ENCODE measurements at regions not wholly inside any gene's neighbourhood (a gene's known extent, or its start where the extent isn't known, plus 50 kb on each side); places are given as distances from the start of the nearest gene placed in this dataset.
A peak's percentile ranks its signal among the peaks of the same experiment; 100 is the strongest.

GRCh38 chrX:15953801-15954200, 99.2 kb upstream of the AP1S2 start:
- H3K27ac ChIP-seq (ENCODE audit: low read depth, low read length): no peak overlapping the region
- TF ChIP-seq CTCF (IDR thresholded peaks at IDR 0.05; ENCODE audit: low read depth, low read length): no peak
- POLR2A ChIA-PET: no interaction called here
- no peak overlapping the region for H3K4me3 ChIP-seq (ENCODE audit: low read depth, low read length)
- DNase-seq (ENCODE audit: low read depth, low spot score): no peak
- CTCF ChIA-PET: no interaction called here
- no peaks in the 10 kb centered on the region for H3K27me3 ChIP-seq (ENCODE audit: control insufficient read depth, insufficient read depth, low read length)
- H3K9me3 ChIP-seq (ENCODE audit: control insufficient read depth, insufficient read depth, low read length): no peaks in the 10 kb centered on the region

- no peak overlapping the region for H3K4me3 ChIP-seq (ENCODE audit: low read depth, low read length)
- no peak overlapping the region for H3K27ac ChIP-seq (ENCODE audit: low read depth, low read length)
- no peak for TF ChIP-seq CTCF (IDR thresholded peaks at IDR 0.05; ENCODE audit: low read depth, low read length)
- no peak for DNase-seq (ENCODE audit: low read depth, low spot score)
- H3K27me3 ChIP-seq (ENCODE audit: control insufficient read depth, insufficient read depth, low read length): no peaks in the 10 kb centered on the region
- H3K9me3 ChIP-seq (ENCODE audit: control insufficient read depth, insufficient read depth, low read length): no peaks in the 10 kb centered on the region
- ChIA-PET POLR2A (interaction anchor here (0.7 kb wide), 1 partner anchor 153 kb away, joined by 4 read pairs; no protein-coding TSS in a partner anchor), CTCF (no interaction called here)
Observed at GRCh38 chrX:15952212-15952611, 97.6 kb upstream of the AP1S2 start.

- H3K9me3 ChIP-seq (ENCODE audit: control insufficient read depth, insufficient read depth, low read length): no peaks in the 10 kb centered on the region
- no peak for TF ChIP-seq CTCF (IDR thresholded peaks at IDR 0.05; ENCODE audit: low read depth, low read length)
- no peak overlapping the region for H3K4me3 ChIP-seq (ENCODE audit: low read depth, low read length)
- no peaks in the 10 kb centered on the region for H3K27me3 ChIP-seq (ENCODE audit: control insufficient read depth, insufficient read depth, low read length)
- ChIA-PET POLR2A (no interaction called here), CTCF (no interaction called here)
- no peak overlapping the region for H3K27ac ChIP-seq (ENCODE audit: low read depth, low read length)
- DNase-seq (ENCODE audit: low read depth, low spot score): no peak
Observed at GRCh38 chrX:15948318-15948660, 93.7 kb upstream of the AP1S2 start.

GRCh38 chrX:15947648-15948317, 93.2 kb upstream of the AP1S2 start:
- Histone ChIP-seq H3K4me3 (ENCODE audit: low read depth, low read length) (no peak overlapping the region), H3K27me3 (ENCODE audit: control insufficient read depth, insufficient read depth, low read length) (no peaks in the 10 kb centered on the region), H3K9me3 (ENCODE audit: control insufficient read depth, insufficient read depth, low read length) (no peaks in the 10 kb centered on the region), H3K27ac (ENCODE audit: low read depth, low read length) (peak overlapping the region; percentile 11)
- ChIA-PET POLR2A (no interaction called here), CTCF (no interaction called here)
- TF ChIP-seq CTCF (IDR thresholded peaks at IDR 0.05; ENCODE audit: low read depth, low read length): no peak
- DNase-seq (ENCODE audit: low read depth, low spot score): peak; percentile 8

GRCh38 chrX:15946783-15947580, 92.4 kb upstream of the AP1S2 start:
- no peak for TF ChIP-seq CTCF (IDR thresholded peaks at IDR 0.05; ENCODE audit: low read depth, low read length)
- H3K4me3 ChIP-seq (ENCODE audit: low read depth, low read length): no peak overlapping the region
- peak overlapping the region; percentile 52 for H3K27ac ChIP-seq (ENCODE audit: low read depth, low read length)
- H3K27me3 ChIP-seq (ENCODE audit: control insufficient read depth, insufficient read depth, low read length): no peaks in the 10 kb centered on the region
- ChIA-PET CTCF (interaction anchor here (0.6 to 0.7 kb wide), 2 partner anchors 35 to 174 kb away, joined by 3 to 6 read pairs; no protein-coding TSS in a partner anchor), POLR2A (interaction anchor here (0.5 kb wide), 1 partner anchor 228 kb away, joined by 3 read pairs; no protein-coding TSS in a partner anchor)
- no peaks in the 10 kb centered on the region for H3K9me3 ChIP-seq (ENCODE audit: control insufficient read depth, insufficient read depth, low read length)
- DNase-seq (ENCODE audit: low read depth, low spot score): peak; percentile 44

Measured in AG04450 (cell line).